HEK293 (cell line): ENCODE measurements at regions not wholly inside any gene's neighbourhood (a gene's known extent, or its start where the extent isn't known, plus 50 kb on each side); places are given as distances from the start of the nearest gene placed in this dataset.
"Not testable (repeated sequence)": the region's sequence is repeated elsewhere in the genome, so short reads cannot be mapped to it uniquely, and the experiment has no call there.

ENCODE experiments used
- CTCF ChIA-PET: fragments of 350-600 bp; formaldehyde crosslinking; extraction: SDS; loops from one replicate; lab custom pipeline; 2021; ENCODE audit warnings: antibody characterized with exemption; lab: Yijun Ruan, JAX
- POLR2A ChIA-PET: fragments of 300-600 bp; formaldehyde crosslinking; extraction: SDS; loops from one replicate; lab custom pipeline; 2020; ENCODE audit warnings: antibody characterized with exemption, inconsistent platforms; lab: Yijun Ruan, JAX
- H3K27ac ChIP-seq: fragments of 200-500 bp; sonication (Bioruptor generic); 2 replicates; pipeline ENCODE4 v1.5.1; 2014; ENCODE audit warnings: low read depth, low read length, control low read depth, inconsistent platforms; ENCODE audit errors: extremely low read depth
- H3K36me3 ChIP-seq, 2 experiments: fragments of 200-500 bp in 1 of 2; sonication (Bioruptor generic) in 1 of 2; 1 replicate in 1 of 2; 2 replicates in 1 of 2; pipeline ENCODE4 v1.5.1; 2014 to 2017; ENCODE audit warnings: inconsistent platforms in 2 of 2, low read length in 2 of 2; ENCODE audit not compliant: control insufficient read depth in 2 of 2, insufficient read depth in 1 of 2
- H3K4me1 ChIP-seq: fragments of 200-500 bp; sonication (Bioruptor generic); 2 replicates; pipeline ENCODE4 v1.5.1; 2014; ENCODE audit warnings: mild to moderate bottlenecking, low read length, inconsistent platforms; ENCODE audit not compliant: control insufficient read depth, insufficient read depth
- H3K4me3 ChIP-seq: 2 replicates; pipeline ENCODE4 v1.5.1; 2011; ENCODE audit warnings: low read depth, mild to moderate bottlenecking, control low read depth, low read length, moderate library complexity
- H3K9me3 ChIP-seq: fragments of 200-500 bp; sonication (Bioruptor generic); 2 replicates; pipeline ENCODE4 v1.5.1; 2014; ENCODE audit warnings: low read depth, low read length, inconsistent platforms; ENCODE audit not compliant: control insufficient read depth, insufficient read depth
- CTCF ChIP-seq: fragments of 450-650 bp; formaldehyde crosslinking; IDR thresholded peaks from 2 replicates; pipeline ENCODE4 v1.5.1; 2016; ENCODE audit warnings: missing biosample characterization, missing genetic modification characterization
- KLF16 ChIP-seq: fragments of 450-650 bp; formaldehyde crosslinking; IDR thresholded peaks from 2 replicates; pipeline ENCODE4 v1.5.1; 2017; ENCODE audit warnings: missing biosample characterization, missing genetic modification characterization
- PRDM10 ChIP-seq: fragments of 450-650 bp; formaldehyde crosslinking; IDR thresholded peaks from 2 replicates; pipeline ENCODE4 v1.5.1; 2016; ENCODE audit warnings: missing biosample characterization, missing genetic modification characterization
- PRDM6 ChIP-seq: fragments of 450-650 bp; formaldehyde crosslinking; IDR thresholded peaks from 2 replicates; pipeline ENCODE4 v1.5.1; 2017; ENCODE audit warnings: missing biosample characterization, missing genetic modification characterization
- ZFP3 ChIP-seq: fragments of 450-650 bp; formaldehyde crosslinking; IDR thresholded peaks from 2 replicates; pipeline ENCODE4 v1.5.1; 2016; ENCODE audit warnings: low read depth, missing biosample characterization, missing genetic modification characterization
- ZNF112 ChIP-seq: fragments of 450-650 bp; formaldehyde crosslinking; IDR thresholded peaks from 2 replicates; pipeline ENCODE4 v1.5.0; 2017; ENCODE audit warnings: missing biosample characterization, missing genetic modification characterization
- ZNF175 ChIP-seq: fragments of 450-650 bp; formaldehyde crosslinking; IDR thresholded peaks from 2 replicates; pipeline ENCODE4 v1.5.1; 2016; ENCODE audit warnings: missing biosample characterization, missing genetic modification characterization
- ZNF184 ChIP-seq: fragments of 450-650 bp; IDR thresholded peaks from 2 replicates; pipeline ENCODE4 v1.5.1; 2018; ENCODE audit warnings: missing biosample characterization, mild to moderate bottlenecking, missing genetic modification characterization
- ZNF2 ChIP-seq: fragments of 450-650 bp; formaldehyde crosslinking; IDR thresholded peaks from 2 replicates; pipeline ENCODE4 v1.5.1; 2016; ENCODE audit warnings: missing biosample characterization, missing genetic modification characterization
- ZNF394 ChIP-seq: fragments of 450-650 bp; formaldehyde crosslinking; IDR thresholded peaks from 2 replicates; pipeline ENCODE4 v1.5.1; 2016; ENCODE audit warnings: missing biosample characterization, missing genetic modification characterization, mild to moderate bottlenecking, moderate library complexity, borderline replicate concordance
- ZNF423 ChIP-seq: fragments of 450-650 bp; formaldehyde crosslinking; IDR thresholded peaks from 2 replicates; pipeline ENCODE4 v1.5.1; 2016; ENCODE audit warnings: missing biosample characterization, missing genetic modification characterization
- ZNF473 ChIP-seq: fragments of 450-650 bp; formaldehyde crosslinking; IDR thresholded peaks from 2 replicates; pipeline ENCODE4 v1.5.1; 2017; ENCODE audit warnings: missing biosample characterization, missing genetic modification characterization
- ZNF48 ChIP-seq: fragments of 450-650 bp; formaldehyde crosslinking; IDR thresholded peaks from 2 replicates; pipeline ENCODE4 v1.5.1; 2016; ENCODE audit warnings: missing biosample characterization, missing genetic modification characterization
- ZNF645 ChIP-seq: fragments of 450-650 bp; formaldehyde crosslinking; IDR thresholded peaks from 2 replicates; pipeline ENCODE4; 2016; ENCODE audit warnings: missing biosample characterization, missing genetic modification characterization
- ZNF654 ChIP-seq: fragments of 450-650 bp; formaldehyde crosslinking; IDR thresholded peaks from 2 replicates; pipeline ENCODE4 v1.5.1; 2016; ENCODE audit warnings: low read depth, missing biosample characterization, missing genetic modification characterization
- ZNF792 ChIP-seq: fragments of 450-650 bp; formaldehyde crosslinking; IDR thresholded peaks from 2 replicates; pipeline ENCODE4 v1.5.1; 2016; ENCODE audit warnings: missing biosample characterization, missing genetic modification characterization

- Histone ChIP-seq H3K4me1 (no peaks in the 10 kb centered on the region), H3K27ac (no peak overlapping the region), H3K36me3 (no peaks in the 10 kb centered on the region), H3K9me3 (no peaks in the 10 kb centered on the region), H3K4me3 (no peak overlapping the region)
- TF ChIP-seq ZNF654 (tag by site-specific recombination) (peak; percentile 6; the same call in 1 of the 2 replicates), PRDM6 (tag by site-specific recombination) (no peak), ZNF48 (no peak), KLF16 (tag by site-specific recombination) (no peak), ZFP3 (tag by site-specific recombination) (no peak), ZNF112 (tag by site-specific recombination) (no peak)
- CTCF ChIA-PET: interaction anchor here (0.9 to 1.1 kb wide), 2 partner anchors 17 to 39 kb away, joined by 3 to 7 read pairs; no protein-coding TSS in a partner anchor
- POLR2A ChIA-PET: no interaction called here
Observed at GRCh38 chrX:128800138-128800537, 723.2 kb downstream of the SMARCA1 start.

GRCh38 chrX:128783139-128783538, 730.9 kb upstream of the ACTRT1 start:
- POLR2A ChIA-PET, CTCF ChIA-PET, H3K9me3 ChIP-seq, H3K4me1 ChIP-seq, H3K4me3 ChIP-seq, H3K27ac ChIP-seq, H3K36me3 ChIP-seq: not testable (repeated sequence)

DNA sequence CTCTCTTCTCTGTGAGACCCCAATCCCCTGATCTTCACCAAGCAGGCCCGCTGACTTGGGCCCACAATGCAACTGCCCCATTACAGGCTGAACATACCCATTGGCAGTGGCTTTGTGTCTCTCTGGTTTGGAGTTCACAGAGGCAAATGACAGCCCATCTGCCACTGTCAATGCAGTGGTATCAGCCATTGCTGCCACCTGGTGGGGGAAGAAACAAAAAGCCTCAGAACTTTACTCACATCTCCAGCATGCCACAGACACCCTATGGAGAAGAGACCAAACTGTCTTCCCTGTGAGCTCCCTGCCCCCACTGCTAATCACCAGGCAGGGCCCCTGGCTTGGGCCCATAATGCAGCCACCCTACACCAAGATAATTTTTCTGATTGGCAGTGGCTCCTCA, 729.3 kb upstream of the ACTRT1 start:
- CTCF ChIA-PET: interaction anchor here (0.7 kb wide), 1 partner anchor 310 kb away, joined by 3 read pairs; no protein-coding TSS in a partner anchor
- no peak for TF ChIP-seq ZNF792
- TF ChIP-seq ZNF175 (tag by site-specific recombination): no peak
- TF ChIP-seq ZNF654 (tag by site-specific recombination): 0 out of 2 replicates have a peak, but pooled peaks have one; percentile 10
- no peak for TF ChIP-seq ZNF2
- TF ChIP-seq CTCF (tag by site-specific recombination): 0 out of 2 replicates have a peak, but pooled peaks have one; percentile 9
- Histone ChIP-seq H3K27ac (no peak overlapping the region), H3K36me3 (no peaks in the 10 kb centered on the region), H3K9me3 (no peaks in the 10 kb centered on the region), H3K4me1 (no peaks in the 10 kb centered on the region), H3K4me3 (no peak overlapping the region)
- POLR2A ChIA-PET: no interaction called here

DNA sequence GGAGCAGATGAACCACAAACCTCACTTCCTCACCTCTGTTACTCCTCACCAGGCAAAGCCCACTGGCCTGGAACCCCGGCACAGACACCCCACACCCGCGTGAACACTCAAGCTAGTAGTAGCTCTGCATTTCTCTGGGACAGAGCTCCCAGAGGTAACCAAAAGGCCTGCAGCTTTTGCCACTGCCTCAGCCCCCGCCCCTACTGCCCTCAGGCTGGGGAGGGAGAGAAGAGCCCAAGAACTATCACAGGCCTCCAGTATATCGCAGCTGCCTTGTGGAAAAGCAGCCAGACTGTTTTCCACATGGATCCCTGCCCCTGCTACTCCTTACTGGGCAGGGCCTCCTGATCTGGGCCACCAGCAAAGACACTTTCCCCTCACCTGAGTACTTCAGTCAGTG, 728.7 kb upstream of the ACTRT1 start:
- ChIA-PET POLR2A (no interaction called here), CTCF (interaction anchor here (0.6 kb wide), 1 partner anchor 163 kb away, joined by 3 read pairs; no protein-coding TSS in a partner anchor)
- Histone ChIP-seq H3K36me3 (no peaks in the 10 kb centered on the region), H3K9me3 (no peaks in the 10 kb centered on the region), H3K4me1 (no peaks in the 10 kb centered on the region), H3K4me3 (no peak overlapping the region), H3K27ac (no peak overlapping the region)
- TF ChIP-seq ZNF645 (no peak), ZNF394 (tag by site-specific recombination) (no peak), PRDM10 (tag by site-specific recombination) (no peak), ZNF175 (tag by site-specific recombination) (no peak), ZNF473 (no peak), ZNF184 (no peak), ZNF423 (tag by site-specific recombination) (no peak)
